DOHH2 (cell line): ENCODE measurements at regions not wholly inside any gene's neighbourhood (a gene's known extent, or its start where the extent isn't known, plus 50 kb on each side); places are given as distances from the start of the nearest gene placed in this dataset.

Experiments
- H3F3A ChIP-seq: fragments of 200-600 bp; sonication (generic), shearing (Covaris generic); 2 replicates; pipeline ENCODE4 v1.6.0; 2016; ENCODE audit warnings: antibody characterized with exemption, mild to moderate bottlenecking; ENCODE audit not compliant: control insufficient read depth, insufficient read depth
- H3K27ac ChIP-seq: fragments of 200-600 bp; sonication (generic); 2 replicates; pipeline ENCODE4 v1.5.1; 2014; ENCODE audit warnings: low read depth, mild to moderate bottlenecking, low read length, moderate library complexity
- H3K27me3 ChIP-seq: fragments of 200-600 bp; sonication (generic); 2 replicates; pipeline ENCODE4 v1.6.1; 2014; ENCODE audit warnings: mild to moderate bottlenecking, low read length, mixed read lengths; ENCODE audit not compliant: control insufficient read depth
- H3K36me3 ChIP-seq: fragments of 200-600 bp; sonication (generic); 2 replicates; pipeline ENCODE4 v1.6.1; 2014; ENCODE audit warnings: mild to moderate bottlenecking, low read length, moderate library complexity, mixed read lengths; ENCODE audit not compliant: control insufficient read depth
- H3K4me1 ChIP-seq: fragments of 200-600 bp; sonication (generic); 2 replicates; pipeline ENCODE4 v1.6.1; 2014; ENCODE audit warnings: mild to moderate bottlenecking, low read length, mixed read lengths; ENCODE audit not compliant: control insufficient read depth
- H3K4me2 ChIP-seq: fragments of 200-600 bp; sonication (generic); 2 replicates; pipeline ENCODE4 v1.6.0; 2014; ENCODE audit warnings: mild to moderate bottlenecking, low read length, moderate library complexity
- H3K4me3 ChIP-seq: fragments of 200-600 bp; sonication (generic); 2 replicates; pipeline ENCODE4 v1.5.1; 2014; ENCODE audit warnings: mild to moderate bottlenecking, low read length, mixed read lengths
- H3K79me2 ChIP-seq: fragments of 200-600 bp; sonication (generic); 2 replicates; pipeline ENCODE4 v1.6.1; 2014; ENCODE audit warnings: mild to moderate bottlenecking, low read length, mixed read lengths; ENCODE audit not compliant: control insufficient read depth
- H3K9me2 ChIP-seq: fragments of 200-600 bp; sonication (generic); replicated peaks from 2 replicates; pipeline ENCODE4 v1.6.1; 2014; ENCODE audit warnings: mild to moderate bottlenecking, low read length, mixed read lengths; ENCODE audit not compliant: control insufficient read depth
- H3K9me3 ChIP-seq: fragments of 200-600 bp; sonication (generic); 2 replicates; pipeline ENCODE4 v1.6.1; 2014; ENCODE audit warnings: antibody characterized with exemption, low read length, mixed read lengths; ENCODE audit not compliant: control insufficient read depth, insufficient read depth
- H4K20me1 ChIP-seq: fragments of 200-600 bp; sonication (generic); 2 replicates; pipeline ENCODE4 v1.6.0; 2014; ENCODE audit warnings: low read depth, mild to moderate bottlenecking, antibody characterized with exemption, low read length, moderate library complexity; ENCODE audit not compliant: control insufficient read depth, insufficient read depth
- EZH2phosphoT487 ChIP-seq: fragments of 200-600 bp; sonication (generic); IDR thresholded peaks from 2 replicates; pipeline ENCODE4 v1.6.1; 2017; ENCODE audit warnings: borderline replicate concordance, mild to moderate bottlenecking, antibody characterized with exemption, low read length, moderate library complexity, mixed read lengths
- TF ChIP-seq, protein P1 (sequence below): fragments of 200-600 bp; sonication (generic); IDR thresholded peaks from one replicate; pipeline ENCODE4 v1.5.1; 2014; ENCODE audit warnings: antibody characterized with exemption, mild to moderate bottlenecking, low read depth, low read length; ENCODE audit not compliant: poor library complexity, severe bottlenecking

DNA sequence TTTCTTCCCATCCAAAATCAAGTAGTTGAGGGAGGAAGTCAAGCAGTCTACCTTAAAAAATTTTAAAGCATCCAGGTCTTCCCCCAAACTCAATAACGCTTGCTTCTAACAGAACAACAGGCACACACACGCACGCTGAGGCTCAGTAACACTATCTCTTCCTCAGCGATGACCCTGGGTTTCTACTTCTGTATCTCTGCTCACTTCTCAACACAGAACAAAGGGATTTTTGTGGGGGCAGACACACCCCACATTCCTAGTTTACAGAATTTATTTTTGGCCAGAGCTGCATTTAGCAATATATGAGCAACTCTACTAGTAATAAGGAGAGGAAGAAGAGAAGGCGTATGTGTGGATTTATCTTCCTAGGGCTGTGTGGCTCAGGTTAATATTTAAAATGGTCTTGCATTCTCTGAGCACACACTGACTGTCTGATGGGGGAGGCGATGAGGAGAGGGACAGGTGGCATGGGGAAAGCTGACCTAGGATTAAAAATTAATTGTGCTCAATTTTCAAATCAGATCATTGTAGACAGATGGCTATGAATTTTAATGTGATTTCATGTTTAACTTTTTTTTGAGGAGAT lies 71.3 kb upstream of the PPM1B start:
- Histone ChIP-seq H3K4me3 (no peak overlapping the region), H3K9me3 (peaks cover 6% of the 10 kb centered on the region; the same call in 1 of the 2 replicates), H4K20me1 (no peaks in the 10 kb centered on the region), H3K27me3 (no peaks in the 10 kb centered on the region), H3K4me1 (peaks cover 21% of the 10 kb centered on the region), H3K4me2 (no peak overlapping the region), H3K27ac (no peak overlapping the region), H3K36me3 (no peaks in the 10 kb centered on the region), H3K79me2 (no peaks in the 10 kb centered on the region), H3F3A (no peaks in the 10 kb centered on the region), H3K9me2 (no peaks in the 10 kb centered on the region)
- TF ChIP-seq EZH2phosphoT487: no peak
- TF ChIP-seq, protein P1, sequence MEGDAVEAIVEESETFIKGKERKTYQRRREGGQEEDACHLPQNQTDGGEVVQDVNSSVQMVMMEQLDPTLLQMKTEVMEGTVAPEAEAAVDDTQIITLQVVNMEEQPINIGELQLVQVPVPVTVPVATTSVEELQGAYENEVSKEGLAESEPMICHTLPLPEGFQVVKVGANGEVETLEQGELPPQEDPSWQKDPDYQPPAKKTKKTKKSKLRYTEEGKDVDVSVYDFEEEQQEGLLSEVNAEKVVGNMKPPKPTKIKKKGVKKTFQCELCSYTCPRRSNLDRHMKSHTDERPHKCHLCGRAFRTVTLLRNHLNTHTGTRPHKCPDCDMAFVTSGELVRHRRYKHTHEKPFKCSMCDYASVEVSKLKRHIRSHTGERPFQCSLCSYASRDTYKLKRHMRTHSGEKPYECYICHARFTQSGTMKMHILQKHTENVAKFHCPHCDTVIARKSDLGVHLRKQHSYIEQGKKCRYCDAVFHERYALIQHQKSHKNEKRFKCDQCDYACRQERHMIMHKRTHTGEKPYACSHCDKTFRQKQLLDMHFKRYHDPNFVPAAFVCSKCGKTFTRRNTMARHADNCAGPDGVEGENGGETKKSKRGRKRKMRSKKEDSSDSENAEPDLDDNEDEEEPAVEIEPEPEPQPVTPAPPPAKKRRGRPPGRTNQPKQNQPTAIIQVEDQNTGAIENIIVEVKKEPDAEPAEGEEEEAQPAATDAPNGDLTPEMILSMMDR: no peak

DNA sequence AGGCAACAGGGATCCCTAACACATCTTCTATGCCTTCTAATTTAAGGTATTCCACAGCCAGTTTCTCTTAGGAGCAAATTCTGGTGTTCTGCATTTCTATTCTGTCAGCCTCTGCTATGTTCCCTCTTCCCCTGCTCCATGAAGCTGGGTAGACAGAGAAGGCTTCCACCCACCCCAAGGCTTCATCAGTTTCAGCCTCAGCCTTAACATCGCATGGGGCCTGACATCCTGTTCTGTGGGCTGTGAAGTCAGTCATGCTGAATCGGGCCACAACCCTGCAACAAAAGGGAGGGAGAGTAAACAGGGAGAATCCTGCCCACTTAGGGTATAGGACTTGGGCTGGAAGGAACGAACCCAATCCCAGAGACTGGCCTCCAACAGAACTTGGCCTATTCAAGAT lies 70.6 kb upstream of the PPM1B start:
- Histone ChIP-seq H4K20me1 (no peaks in the 10 kb centered on the region), H3K9me2 (no peaks in the 10 kb centered on the region), H3F3A (no peaks in the 10 kb centered on the region), H3K36me3 (no peaks in the 10 kb centered on the region), H3K4me1 (peaks cover 21% of the 10 kb centered on the region), H3K9me3 (peaks cover 6% of the 10 kb centered on the region; the same call in 1 of the 2 replicates), H3K4me2 (peak overlapping the region; percentile 27; the same call in 1 of the 2 replicates), H3K4me3 (no peak overlapping the region), H3K79me2 (no peaks in the 10 kb centered on the region), H3K27ac (no peak overlapping the region), H3K27me3 (no peaks in the 10 kb centered on the region)
- TF ChIP-seq EZH2phosphoT487: no peak
- TF ChIP-seq, protein P1: no peak

DNA sequence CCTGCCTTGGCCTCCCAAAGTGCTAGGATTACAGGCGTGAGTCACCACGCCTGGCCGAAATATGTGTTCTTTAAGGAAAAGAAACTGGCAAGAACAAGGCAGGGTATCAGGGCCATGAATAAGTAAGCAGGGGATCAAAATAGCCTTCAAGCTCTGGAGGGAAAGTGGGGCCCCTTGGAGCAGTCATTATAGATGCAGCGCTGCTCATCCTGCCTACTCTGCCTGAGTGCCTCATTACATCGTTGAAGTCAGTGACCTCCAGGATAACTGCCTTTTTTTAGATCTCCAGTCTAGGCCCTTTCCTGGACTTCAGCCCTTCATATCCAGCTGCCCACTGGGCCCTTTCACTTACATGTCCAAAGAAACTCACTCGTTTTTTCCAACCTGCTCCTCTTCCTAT lies 69.8 kb upstream of the PPM1B start:
- H3K79me2 ChIP-seq: no peaks in the 10 kb centered on the region
- H3K27ac ChIP-seq: no peak overlapping the region
- H3K4me2 ChIP-seq: no peak overlapping the region
- H4K20me1 ChIP-seq: no peaks in the 10 kb centered on the region
- no peak overlapping the region for H3K4me3 ChIP-seq
- no peaks in the 10 kb centered on the region for H3K9me2 ChIP-seq
- H3K36me3 ChIP-seq: no peaks in the 10 kb centered on the region
- H3K4me1 ChIP-seq: peaks cover 21% of the 10 kb centered on the region
- H3K27me3 ChIP-seq: no peaks in the 10 kb centered on the region
- H3K9me3 ChIP-seq: no peaks in the 10 kb centered on the region
- no peaks in the 10 kb centered on the region for H3F3A ChIP-seq
- TF ChIP-seq EZH2phosphoT487: no peak
- TF ChIP-seq, protein P1: no peak
